ENCODE measurements at regions not wholly inside any gene's neighbourhood (a gene's known extent, or its start where the extent isn't known, plus 50 kb on each side); places are given as distances from the start of the nearest gene placed in this dataset.

- TF ChIP-seq CTCF (IDR thresholded peaks at IDR 0.05): peak; percentile 33
- Histone ChIP-seq H3K4me1 (no peaks in the 10 kb centered on the region), H3K36me3 (no peaks in the 10 kb centered on the region), H3K27me3 (ENCODE audit: low read depth) (no peaks in the 10 kb centered on the region), H3K27ac (no peak overlapping the region), H3K9me3 (no peaks in the 10 kb centered on the region), H3K4me3 (no peak overlapping the region)
- intact Hi-C loops (cut with DNase I): no loop called here
- ATAC-seq (no peak), DNase-seq (no peak)
These were observed 183.7 kb downstream of the SPATA18 start for GRCh38 chr4:52234561-52235440.

GRCh38 chr4:52235552-52236201, 184.6 kb downstream of the SPATA18 start:
- Histone ChIP-seq H3K27ac (no peak overlapping the region), H3K27me3 (ENCODE audit: low read depth) (no peaks in the 10 kb centered on the region), H3K4me3 (no peak overlapping the region), H3K4me1 (no peaks in the 10 kb centered on the region), H3K36me3 (no peaks in the 10 kb centered on the region), H3K9me3 (no peaks in the 10 kb centered on the region)
- ATAC-seq (no peak), DNase-seq (no peak)
- no peak for TF ChIP-seq CTCF (IDR thresholded peaks at IDR 0.05)
- intact Hi-C loops (cut with DNase I): no loop called here

- no peaks in the 10 kb centered on the region for H3K4me1 ChIP-seq
- H3K4me3 ChIP-seq: no peak overlapping the region
- H3K27me3 ChIP-seq (ENCODE audit: low read depth): no peaks in the 10 kb centered on the region
- DNase-seq: no peak
- intact Hi-C loops (cut with DNase I): no loop called here
- H3K27ac ChIP-seq: no peak overlapping the region
- H3K9me3 ChIP-seq: no peaks in the 10 kb centered on the region
- no peaks in the 10 kb centered on the region for H3K36me3 ChIP-seq
- ATAC-seq: no peak
- TF ChIP-seq CTCF (IDR thresholded peaks at IDR 0.05): no peak
These were observed 190.8 kb downstream of the SPATA18 start for GRCh38 chr4:52241916-52242315.

- Histone ChIP-seq H3K4me3 (no peak overlapping the region), H3K27ac (no peak overlapping the region), H3K36me3 (no peaks in the 10 kb centered on the region), H3K9me3 (no peaks in the 10 kb centered on the region), H3K27me3 (ENCODE audit: low read depth) (no peaks in the 10 kb centered on the region), H3K4me1 (no peaks in the 10 kb centered on the region)
- DNase-seq (no peak), ATAC-seq (no peak)
- intact Hi-C loops (cut with DNase I): no loop called here
- no peak for TF ChIP-seq CTCF (IDR thresholded peaks at IDR 0.05)
These were observed 192.3 kb downstream of the SPATA18 start for GRCh38 chr4:52243367-52243766.

- Histone ChIP-seq H3K4me1 (no peaks in the 10 kb centered on the region), H3K4me3 (no peak overlapping the region), H3K36me3 (no peaks in the 10 kb centered on the region), H3K9me3 (no peaks in the 10 kb centered on the region), H3K27ac (no peak overlapping the region), H3K27me3 (ENCODE audit: low read depth) (no peaks in the 10 kb centered on the region)
- DNase-seq (no peak), ATAC-seq (no peak)
- intact Hi-C loops (cut with DNase I): no loop called here
- no peak for TF ChIP-seq CTCF (IDR thresholded peaks at IDR 0.05)
These were observed 193.1 kb downstream of the SPATA18 start for GRCh38 chr4:52244103-52244775.

Measured in lower lobe of right lung (tissue), 2 donors.